DOHH2 (cell line): ENCODE measurements at regions not wholly inside any gene's neighbourhood (a gene's known extent, or its start where the extent isn't known, plus 50 kb on each side); places are given as distances from the start of the nearest gene placed in this dataset.

ENCODE experiments used
- CTCF ChIP-seq: fragments of 200-600 bp; sonication (generic); IDR thresholded peaks from one replicate; pipeline ENCODE4 v1.5.1; 2014; ENCODE audit warnings: antibody characterized with exemption, mild to moderate bottlenecking, low read depth, low read length; ENCODE audit not compliant: poor library complexity, severe bottlenecking
- EZH2phosphoT487 ChIP-seq: fragments of 200-600 bp; sonication (generic); IDR thresholded peaks from 2 replicates; pipeline ENCODE4 v1.6.1; 2017; ENCODE audit warnings: borderline replicate concordance, mild to moderate bottlenecking, antibody characterized with exemption, low read length, moderate library complexity, mixed read lengths

DNA sequence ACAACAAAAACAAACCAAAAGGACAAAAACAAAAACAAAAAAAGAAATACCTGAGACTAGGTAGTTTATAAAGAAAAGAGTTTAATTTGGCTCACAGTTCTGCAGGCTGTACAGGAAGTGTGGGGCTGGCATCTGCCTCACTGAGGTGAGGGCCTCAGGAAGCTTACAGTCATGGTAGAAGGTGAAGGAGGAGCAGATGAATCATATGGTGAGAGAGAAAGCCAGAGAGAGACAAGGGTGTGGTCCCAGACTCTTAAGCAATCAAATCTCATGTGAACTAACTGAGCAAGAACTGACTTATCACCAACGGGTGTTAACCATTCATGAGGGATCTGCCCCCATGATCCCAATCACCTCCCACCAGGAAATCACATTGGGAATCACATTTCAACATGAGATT is 58.8 kb upstream of the ZBED5 start:
- TF ChIP-seq CTCF (no peak), EZH2phosphoT487 (no peak)
